GM21528 (cell line): ENCODE measurements at regions not wholly inside any gene's neighbourhood (a gene's known extent, or its start where the extent isn't known, plus 50 kb on each side); places are given as distances from the start of the nearest gene placed in this dataset.
"Not testable (repeated sequence)": the region's sequence is repeated elsewhere in the genome, so short reads cannot be mapped to it uniquely, and the experiment has no call there.

Experiments
- ATAC-seq: cut with Tn5 transposase; IDR thresholded peaks from one replicate; pipeline ENCODE4 v1.9.1; 2021; ENCODE audit warnings: mild to moderate bottlenecking, moderate library complexity; ENCODE audit not compliant: unreplicated experiment, low FRiP score

DNA sequence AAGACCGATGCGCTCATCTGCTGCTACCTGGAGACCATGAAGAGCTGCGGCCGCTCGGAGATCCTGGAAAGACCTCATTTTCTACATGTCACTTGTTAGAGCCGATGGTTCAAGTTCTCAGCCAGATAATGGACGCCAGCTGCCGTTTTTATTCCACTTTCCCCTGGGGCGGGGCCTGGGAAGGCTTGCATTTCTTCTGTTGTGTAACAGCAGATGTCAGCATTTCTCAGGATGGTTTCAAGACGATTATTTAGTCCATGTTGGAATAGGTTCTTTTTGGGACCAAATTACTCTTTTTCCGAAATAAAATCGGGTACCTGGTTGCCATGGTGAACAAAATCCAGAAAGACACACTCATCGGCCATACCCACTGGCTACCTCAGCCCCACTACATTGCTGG, 1418.3 kb downstream of the CDH11 start:
- no peak for ATAC-seq

DNA sequence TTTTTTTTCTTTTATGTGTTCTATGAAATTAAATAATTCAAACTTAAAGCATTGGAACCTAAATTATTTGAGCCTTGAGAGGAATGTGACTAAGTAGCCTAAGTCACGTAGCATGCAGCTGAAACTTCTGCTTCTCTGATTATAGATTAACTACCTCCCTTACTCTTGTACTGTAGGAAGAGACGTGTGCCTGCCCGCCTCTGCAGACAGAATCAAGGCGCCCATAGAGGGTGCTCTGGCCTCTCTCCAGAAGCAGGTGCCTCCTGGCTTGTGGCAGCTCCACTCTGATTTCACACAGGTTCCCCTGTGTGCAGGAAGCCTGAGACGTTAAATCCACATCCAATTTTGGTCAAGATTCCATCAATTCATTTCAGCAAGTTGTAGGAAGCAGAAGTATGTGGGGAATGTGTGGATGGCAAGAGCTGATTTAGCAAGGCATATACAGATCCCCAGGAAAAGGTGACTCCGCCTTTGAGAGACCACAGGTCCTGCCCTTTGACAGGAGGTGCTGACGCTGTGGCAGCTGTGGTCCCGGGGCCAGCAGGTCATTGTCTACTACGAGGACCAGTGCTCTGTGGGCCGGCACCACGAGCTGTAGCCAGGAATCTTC, 1418.8 kb downstream of the CDH11 start:
- no peak for ATAC-seq

DNA sequence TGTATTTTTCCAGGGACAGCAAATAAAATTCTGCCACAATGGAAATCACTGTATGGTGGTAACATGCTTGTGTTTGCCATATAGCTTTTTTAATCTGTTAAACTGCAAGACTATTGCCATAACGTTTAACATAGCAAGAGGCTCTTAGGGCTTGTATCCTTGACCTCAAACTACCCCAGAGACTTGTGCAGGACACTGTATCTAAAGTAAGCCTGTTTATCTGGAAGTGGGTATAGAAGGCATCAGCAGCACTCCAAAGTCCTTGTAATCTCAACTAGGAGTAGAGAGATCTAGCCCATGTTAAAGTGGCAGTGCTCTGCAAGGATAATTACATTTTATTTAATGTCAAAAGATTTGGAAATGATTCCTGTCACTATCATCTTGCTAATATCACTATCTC, 1424.1 kb downstream of the CDH11 start:
- no peak for ATAC-seq

DNA sequence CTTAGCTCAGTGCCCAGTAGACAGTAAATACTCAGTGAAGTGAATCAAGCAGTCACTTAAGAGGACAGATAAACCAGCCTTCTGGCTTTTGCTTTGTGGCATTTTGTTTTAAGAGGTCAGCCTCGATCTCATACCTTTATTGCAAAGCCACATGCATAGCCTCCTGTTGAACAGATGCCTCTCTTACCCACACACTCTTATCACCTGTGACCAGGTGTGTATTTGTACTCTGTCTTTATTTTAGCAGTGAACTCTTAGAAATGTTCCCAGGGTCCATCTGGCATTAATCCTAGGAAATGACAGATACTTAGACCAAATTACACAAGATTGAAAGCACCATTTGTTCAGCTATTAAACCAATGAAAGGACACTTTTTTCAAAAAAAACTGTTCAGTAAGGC, 1426.5 kb downstream of the CDH11 start:
- no peak for ATAC-seq

DNA sequence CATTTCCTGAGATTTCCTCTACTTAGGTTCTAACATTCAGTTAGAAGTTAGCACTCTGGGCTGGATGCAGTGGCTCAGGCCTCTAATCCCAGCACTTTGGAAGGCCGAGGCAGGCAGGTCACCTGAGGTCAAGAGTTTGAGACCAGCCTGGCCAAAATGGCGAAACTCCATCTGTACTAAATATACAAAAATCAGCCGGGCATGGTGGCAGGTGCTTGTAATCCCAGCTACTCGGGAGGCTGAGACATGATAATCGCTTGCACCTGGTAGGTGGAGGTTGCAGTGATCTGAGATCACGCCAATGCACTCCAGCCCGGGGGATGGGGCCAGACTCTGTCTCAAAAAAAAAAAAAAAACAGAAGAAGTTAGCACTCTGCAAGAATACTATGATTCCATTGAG, 1430.9 kb downstream of the CDH11 start:
- no peak for ATAC-seq

DNA sequence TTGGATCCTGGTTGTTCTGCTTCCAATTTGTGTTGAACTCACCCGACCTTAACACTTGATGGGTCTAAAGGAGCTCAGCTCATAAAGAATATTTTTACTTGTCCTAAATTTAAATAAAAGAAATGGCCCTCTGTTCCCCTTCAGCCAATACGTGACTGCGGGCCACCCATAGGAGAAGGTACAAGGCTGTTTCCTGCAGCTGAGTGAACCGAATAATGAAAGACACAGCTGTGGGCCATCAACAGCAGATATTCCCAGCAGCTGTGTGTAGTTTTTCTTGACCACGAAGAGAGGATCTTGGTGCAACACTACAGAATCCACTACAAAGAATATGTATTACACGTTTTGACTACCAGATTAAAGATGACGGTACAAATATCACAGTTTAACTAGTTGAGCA, 1431.6 kb downstream of the CDH11 start:
- no peak for ATAC-seq

DNA sequence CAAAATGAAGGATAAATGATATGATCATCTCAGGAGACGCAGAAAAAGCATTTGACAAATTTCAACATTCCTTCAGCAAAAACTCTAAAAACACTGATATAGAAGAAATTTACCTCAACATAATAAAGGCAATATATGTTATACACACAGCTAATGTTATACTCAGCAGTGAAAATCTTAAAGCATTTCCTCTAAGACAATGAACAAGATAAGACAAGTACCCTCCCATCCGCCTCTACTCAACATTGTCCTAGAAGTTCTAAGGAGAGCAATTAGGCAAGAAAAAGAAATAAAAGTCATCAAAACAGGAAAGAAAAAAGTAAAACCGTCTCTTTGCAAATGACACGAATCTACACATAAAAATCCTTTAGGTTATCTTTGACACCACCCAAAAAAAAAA, 1432.8 kb downstream of the CDH11 start:
- ATAC-seq = no peak

DNA sequence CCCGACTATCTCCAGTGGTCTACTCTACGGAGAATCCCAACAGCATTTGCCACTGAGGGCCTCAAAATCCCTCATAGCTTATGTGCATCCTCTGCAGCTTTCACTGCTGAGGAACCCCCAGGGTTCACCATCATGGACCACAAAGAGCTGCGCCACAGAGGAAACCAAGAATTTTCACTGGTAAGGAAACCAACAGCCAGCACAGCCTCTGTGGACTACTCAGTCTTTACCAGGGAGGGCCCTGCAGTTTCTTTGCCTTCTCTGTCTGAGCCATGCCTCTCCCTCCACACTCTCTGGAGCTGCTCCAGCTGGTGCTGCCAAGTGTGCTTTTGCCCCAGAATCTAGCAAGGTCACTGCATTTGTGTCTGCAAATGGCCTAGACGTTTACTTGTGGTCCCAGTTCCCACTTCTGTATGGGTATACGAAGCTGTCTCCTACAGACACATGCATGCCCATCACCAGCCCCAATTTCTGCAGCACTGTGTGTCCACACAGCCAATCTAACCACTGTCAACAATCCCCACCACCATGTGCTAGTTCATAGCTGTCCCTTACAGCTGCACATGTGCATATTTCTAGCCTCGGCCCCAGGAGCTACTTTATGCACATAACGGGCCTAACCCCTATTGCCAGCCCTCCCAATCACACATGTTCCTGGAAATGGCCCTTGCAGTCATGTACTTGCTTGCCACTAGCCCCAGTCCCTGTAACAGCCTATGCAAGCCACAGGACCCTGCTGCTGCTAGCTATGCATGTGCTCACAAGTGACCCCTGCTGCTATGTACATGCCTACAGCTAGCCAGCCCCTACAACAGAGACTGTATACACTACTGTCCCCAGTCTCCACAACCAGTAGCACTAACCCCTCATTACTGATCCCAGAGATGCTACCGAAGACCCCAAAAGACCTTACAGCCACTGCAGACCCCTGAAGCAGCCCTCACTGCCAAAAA, 1437.4 kb downstream of the CDH11 start:
- ATAC-seq = no peak

DNA sequence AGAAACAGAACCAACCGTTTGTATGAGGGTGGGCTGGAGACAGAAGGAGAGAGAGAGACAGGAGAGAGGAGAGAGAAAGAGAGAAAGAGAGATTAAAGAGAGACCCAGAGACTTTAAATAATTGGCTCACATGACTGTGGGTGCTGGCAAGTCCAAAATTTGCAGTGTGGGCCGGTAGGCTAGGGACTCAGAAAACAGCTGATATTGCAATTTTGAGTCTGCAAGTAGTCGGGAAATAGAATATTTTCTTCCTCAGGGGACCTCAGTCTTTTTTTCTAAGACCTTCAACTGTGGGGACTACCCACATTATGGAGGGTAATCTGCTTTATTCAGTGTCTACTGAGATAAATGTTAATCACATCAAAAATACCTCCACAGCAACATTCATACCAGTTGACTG, 1439.0 kb downstream of the CDH11 start:
- no peak for ATAC-seq

DNA sequence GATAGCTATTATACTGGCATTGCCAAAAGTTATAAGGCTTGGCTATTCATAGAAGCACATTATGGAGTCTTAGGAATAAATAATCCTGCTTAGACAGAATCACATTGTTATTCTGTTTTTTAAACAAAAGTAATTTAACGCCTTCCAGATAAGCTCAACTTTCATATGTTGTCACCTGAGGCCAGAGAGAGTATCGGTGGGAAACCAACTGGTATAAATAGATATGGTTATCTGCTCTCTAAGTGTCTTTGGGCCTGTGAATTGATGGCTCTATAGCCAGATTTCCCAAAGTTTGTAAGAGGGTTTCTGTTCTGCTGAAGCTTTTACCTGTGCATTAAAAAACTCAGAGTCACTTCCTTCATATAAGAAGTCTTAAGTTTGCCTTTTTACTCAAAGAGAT, 1449.4 kb downstream of the CDH11 start:
- no peak for ATAC-seq

DNA sequence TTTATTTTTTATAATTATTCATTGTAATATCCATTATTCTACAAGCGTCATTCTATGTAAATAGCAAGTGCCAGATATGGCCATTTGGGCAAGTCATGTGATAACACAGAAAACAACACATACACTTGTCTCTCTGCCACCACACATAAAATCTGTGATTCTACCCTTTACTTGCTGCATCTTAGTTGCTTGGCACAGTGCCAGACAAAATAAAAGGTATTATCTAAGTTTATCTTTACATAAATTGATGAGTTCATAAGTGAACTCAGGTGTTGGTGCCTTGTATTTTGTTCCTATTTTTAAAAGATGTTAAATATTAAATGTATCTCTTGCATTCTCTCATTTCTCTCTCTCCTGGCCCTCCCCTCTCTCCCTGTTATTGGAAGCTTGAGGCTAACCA, 1458.7 kb downstream of the CDH11 start:
- ATAC-seq = no peak

DNA sequence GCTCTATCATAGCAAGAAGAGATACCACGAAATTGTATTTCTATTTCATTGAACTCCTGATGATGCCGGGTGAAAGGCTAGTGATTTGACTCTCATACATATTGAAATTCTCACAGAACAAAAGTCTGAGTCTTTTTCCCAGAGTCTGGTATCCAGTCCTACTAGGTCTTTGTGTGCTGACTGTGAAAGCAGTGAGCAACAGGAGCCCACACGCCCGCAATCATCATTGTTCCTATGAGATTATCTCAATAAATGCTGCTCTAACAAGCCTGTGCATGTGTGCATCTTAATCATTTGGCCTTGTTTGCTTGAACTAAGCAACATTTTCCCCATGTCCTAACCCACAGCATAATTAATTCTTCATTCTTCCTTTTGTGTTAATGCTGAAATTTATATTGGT, 1466.0 kb downstream of the CDH11 start:
- ATAC-seq = no peak

DNA sequence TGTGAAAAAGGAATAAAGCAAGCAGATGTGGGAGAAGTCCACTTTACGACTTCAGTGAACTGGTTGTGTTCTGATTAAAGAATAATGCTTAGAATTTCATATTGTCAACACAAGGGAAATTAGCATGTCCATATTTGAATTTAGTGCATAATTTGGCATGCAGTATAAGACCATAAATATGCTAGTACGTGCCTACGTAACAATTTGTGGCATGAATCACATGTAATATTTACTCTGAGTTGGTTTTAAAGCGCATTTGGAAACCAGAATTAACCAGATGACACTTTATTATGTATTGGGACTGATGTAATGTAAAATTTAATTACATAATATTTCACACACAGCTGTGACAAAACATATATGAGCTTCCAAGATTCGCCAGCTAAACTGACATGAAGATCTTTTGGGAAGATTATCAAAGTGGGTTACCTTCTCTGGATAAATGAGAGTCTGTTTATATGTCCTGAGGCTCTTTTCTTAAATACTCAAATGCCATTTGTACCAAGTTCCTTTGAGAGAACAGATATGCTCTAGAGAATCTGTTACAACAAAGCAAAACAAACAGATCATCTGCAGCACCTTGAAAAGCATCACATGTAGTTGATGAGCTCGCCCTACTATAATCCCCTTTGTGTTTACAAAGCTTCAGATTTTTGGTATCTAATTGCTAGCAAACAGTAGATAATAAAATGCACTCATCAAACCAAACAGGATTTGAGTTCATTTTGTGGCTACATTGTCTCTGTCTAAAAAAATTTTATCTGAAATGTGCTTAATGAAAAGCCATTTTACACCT, 1468.6 kb downstream of the CDH11 start:
- no peak for ATAC-seq

DNA sequence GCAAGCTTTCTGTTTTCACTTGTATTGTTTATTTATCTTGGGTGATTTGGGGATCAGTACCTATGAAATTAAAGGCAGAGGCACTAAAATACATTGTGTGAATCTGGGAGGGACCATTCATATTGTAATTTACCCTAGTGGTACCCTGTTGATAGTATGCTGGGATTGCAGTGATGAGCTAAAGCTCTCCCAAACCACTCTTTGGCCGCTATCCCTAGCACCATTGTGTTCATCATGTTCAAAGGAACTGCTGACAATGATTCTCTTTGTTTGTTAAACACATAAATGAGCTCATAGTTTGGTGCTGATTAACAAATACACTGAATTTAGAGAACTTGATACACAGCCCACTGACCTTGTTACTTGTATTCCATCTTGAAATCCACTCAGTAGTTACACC, 1469.8 kb downstream of the CDH11 start:
- ATAC-seq = no peak

DNA sequence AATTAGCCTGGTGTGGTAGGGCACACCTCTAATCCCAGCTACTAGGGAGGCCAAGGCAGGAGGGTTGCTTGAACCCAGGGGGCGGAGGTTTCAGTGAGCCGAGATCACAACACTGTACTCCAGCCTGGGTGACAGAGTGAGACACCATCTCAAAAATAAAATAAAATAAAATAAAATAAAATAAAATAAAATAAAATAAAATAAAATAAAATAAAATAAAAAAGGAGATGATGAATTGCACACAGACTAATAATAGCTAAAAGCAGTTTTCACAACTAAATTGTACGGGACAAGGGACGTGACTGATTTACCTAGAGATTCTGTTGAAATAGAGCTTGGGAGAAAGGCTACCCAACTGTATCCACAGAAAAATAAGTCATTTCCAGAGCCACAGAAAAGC, 1471.3 kb downstream of the CDH11 start:
- no peak for ATAC-seq

DNA sequence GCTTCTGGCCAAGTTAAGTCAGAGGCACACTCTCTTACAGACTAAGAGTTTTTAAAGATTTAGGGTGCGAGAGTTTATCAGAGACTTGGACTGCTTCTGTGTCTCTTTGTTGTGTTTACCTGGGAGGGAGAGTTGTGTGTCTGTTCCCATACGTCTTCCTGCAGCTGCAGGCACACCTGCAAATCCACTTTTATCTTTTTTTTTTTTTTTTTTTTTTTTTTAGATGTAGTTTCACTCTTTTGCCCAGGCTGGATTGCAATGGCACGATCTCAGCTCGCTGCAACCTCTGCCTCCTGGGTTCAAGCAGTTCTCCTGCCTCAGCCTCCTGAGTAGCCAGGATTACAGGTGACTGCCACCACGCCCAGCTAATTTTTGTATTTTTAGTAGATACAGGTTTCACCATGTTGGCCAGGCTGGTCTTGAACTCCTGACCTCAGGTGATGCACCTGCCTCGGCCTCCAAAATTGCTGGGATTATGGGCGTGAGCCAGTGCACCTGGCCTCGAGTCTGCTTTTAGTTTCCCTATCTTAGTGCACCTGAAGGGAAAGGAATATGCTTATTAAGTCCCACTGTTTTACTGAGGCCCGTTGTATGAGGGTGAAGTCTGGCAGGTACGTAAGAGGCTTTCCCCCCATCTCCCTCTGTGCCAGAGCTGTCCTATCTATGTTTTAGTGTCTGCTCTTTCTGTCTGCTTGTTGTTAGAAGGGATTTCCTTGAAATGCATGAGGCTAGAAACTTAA, 1488.0 kb downstream of the CDH11 start:
- not testable (repeated sequence) for ATAC-seq

DNA sequence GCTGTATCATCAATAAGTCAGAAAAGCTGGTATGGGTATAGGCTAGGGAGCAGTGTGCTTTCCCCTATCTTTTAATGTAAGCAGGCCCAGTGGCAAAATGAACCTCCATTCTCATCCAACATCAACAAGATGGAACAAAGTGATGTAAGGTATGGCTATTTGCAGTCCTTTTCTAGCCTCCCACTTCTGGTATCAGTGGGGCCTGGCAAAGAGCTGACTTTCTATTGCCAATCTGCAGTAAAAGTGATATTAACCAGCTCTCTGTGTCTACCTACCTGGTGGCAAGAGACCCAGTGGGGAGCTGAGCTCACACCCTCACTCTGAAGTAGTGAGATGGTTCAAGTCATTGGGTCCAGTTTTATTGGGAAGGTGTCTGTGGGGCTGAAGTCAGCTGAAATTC, 1492.6 kb downstream of the CDH11 start:
- no peak for ATAC-seq

DNA sequence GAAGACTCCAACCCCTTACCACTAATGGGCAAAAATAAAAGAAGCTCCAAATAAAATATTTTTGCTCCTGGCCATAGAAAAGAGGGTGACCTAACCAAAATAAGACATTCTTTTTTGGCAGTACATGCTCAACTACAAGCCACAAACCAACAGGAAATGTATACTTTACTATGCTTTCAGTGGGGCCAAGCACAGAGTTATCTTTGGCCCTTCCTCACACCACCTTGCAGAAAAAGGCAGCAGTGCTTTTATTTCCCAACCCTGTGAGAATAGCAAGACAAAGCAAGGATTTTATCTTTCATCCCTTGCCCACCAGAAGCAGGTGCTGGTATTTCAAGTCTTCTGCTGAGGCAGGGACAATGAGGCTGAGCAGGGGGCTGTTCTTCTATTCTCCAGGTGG, 1493.1 kb downstream of the CDH11 start:
- ATAC-seq = no peak

DNA sequence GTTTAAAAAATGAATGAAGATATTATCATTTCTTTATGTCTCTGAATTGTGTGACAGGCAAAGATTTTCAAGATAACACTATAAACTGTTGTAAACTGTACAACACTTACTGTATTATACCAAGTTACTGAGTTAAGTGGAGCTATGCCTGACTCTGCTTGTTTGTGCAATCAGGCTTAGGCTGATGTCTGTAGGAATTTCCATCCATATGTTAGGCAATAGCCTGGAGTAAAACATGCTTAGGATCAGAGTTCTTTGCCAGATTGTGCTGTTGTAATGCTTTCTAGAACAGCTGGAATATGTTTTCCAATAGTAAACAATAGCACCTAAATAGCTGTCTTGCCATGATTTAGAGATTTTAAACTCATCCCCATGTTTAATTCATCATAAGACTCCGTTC, 1496.7 kb downstream of the CDH11 start:
- no peak for ATAC-seq

DNA sequence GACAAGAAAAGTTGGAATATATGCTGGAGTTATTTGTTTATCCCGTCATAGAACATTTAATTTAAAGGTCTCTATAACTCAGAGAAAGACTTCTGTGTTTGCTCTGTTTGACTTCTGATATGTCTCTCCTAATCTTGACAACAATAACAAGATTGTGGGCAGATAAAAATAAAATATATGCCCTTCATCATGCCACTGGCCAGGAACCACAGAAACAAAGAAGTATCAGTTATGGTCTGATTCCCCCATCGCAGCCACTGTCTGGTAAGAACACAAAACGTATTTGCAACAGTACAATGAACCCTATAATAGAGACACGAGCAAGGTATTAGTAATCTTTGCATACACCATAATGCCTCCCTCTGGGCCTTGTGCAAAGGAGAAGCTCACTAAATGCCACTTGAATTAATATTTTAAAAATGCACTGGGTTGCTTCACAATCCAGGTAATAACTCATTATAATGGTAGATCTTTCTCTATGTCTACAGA, 1498.3 kb downstream of the CDH11 start:
- ATAC-seq = no peak
